Loucy (cell line): ENCODE measurements at regions not wholly inside any gene's neighbourhood (a gene's known extent, or its start where the extent isn't known, plus 50 kb on each side); places are given as distances from the start of the nearest gene placed in this dataset.
"Not testable (repeated sequence)": the region's sequence is repeated elsewhere in the genome, so short reads cannot be mapped to it uniquely, and the experiment has no call there.

Experiments
- H2AFZ ChIP-seq: fragments of 200-600 bp; sonication (generic); 2 replicates; pipeline ENCODE4 v1.6.0; 2016; ENCODE audit warnings: antibody characterized with exemption, mild to moderate bottlenecking, low read length, moderate library complexity
- H3F3A ChIP-seq: fragments of 200-600 bp; 2 replicates; pipeline ENCODE4 v1.6.0; 2016; ENCODE audit warnings: antibody characterized with exemption, low read depth, mild to moderate bottlenecking
- H3K27me3 ChIP-seq: fragments of 200-600 bp; sonication (generic); 2 replicates; pipeline ENCODE4 v1.6.1; 2014; ENCODE audit warnings: low read length, mild to moderate bottlenecking; ENCODE audit not compliant: insufficient read depth, poor library complexity, severe bottlenecking
- H3K36me3 ChIP-seq: fragments of 200-600 bp; sonication (generic); 2 replicates; pipeline ENCODE4 v1.6.1; 2016; ENCODE audit warnings: low read length; ENCODE audit not compliant: insufficient read depth
- H3K4me1 ChIP-seq: fragments of 200-600 bp; sonication (generic); 2 replicates; pipeline ENCODE4 v1.5.1; 2014; ENCODE audit warnings: low read length, mild to moderate bottlenecking; ENCODE audit not compliant: insufficient read depth, poor library complexity, severe bottlenecking
- H3K4me2 ChIP-seq: fragments of 200-600 bp; sonication (generic); 2 replicates; pipeline ENCODE4 v1.6.0; 2014; ENCODE audit warnings: antibody characterized with exemption, low read length, low read depth, mild to moderate bottlenecking; ENCODE audit not compliant: poor library complexity, severe bottlenecking
- H3K4me3 ChIP-seq: fragments of 200-600 bp; sonication (generic); 2 replicates; pipeline ENCODE4 v1.5.1; 2014; ENCODE audit warnings: low read length, mild to moderate bottlenecking, mixed read lengths; ENCODE audit not compliant: poor library complexity, severe bottlenecking
- H3K79me2 ChIP-seq: fragments of 200-600 bp; sonication (generic); 2 replicates; pipeline ENCODE4 v1.6.1; 2014; ENCODE audit warnings: low read length; ENCODE audit not compliant: insufficient read depth
- H3K9ac ChIP-seq: fragments of 200-600 bp; sonication (generic); 2 replicates; pipeline ENCODE4 v1.6.0; 2014; ENCODE audit warnings: mild to moderate bottlenecking, low read depth, low read length, moderate library complexity; ENCODE audit not compliant: poor library complexity, severe bottlenecking
- H3K9me2 ChIP-seq: fragments of 200-600 bp; sonication (generic); replicated peaks from 2 replicates; pipeline ENCODE4 v1.6.1; 2016; ENCODE audit warnings: low read depth, low read length, mixed read lengths
- H3K9me3 ChIP-seq: fragments of 200-600 bp; sonication (generic); 2 replicates; pipeline ENCODE4 v1.6.1; 2014; ENCODE audit warnings: mild to moderate bottlenecking, antibody characterized with exemption, low read length, low read depth; ENCODE audit not compliant: insufficient read depth
- H4K20me1 ChIP-seq: fragments of 200-600 bp; sonication (generic); 2 replicates; pipeline ENCODE4 v1.6.0; 2014; ENCODE audit warnings: antibody characterized with exemption, low read length, mild to moderate bottlenecking; ENCODE audit not compliant: insufficient read depth, poor library complexity, severe bottlenecking
- CTCF ChIP-seq: fragments of 200-600 bp; sonication (generic); conservative IDR thresholded peaks from 2 replicates; pipeline ENCODE4 v1.5.1; 2014; ENCODE audit warnings: mild to moderate bottlenecking, antibody characterized with exemption, low read length
- EZH2phosphoT487 ChIP-seq: fragments of 200-600 bp; IDR thresholded peaks from 2 replicates; pipeline ENCODE4 v1.6.1; 2018; ENCODE audit warnings: antibody characterized with exemption, mild to moderate bottlenecking, moderate library complexity, borderline replicate concordance

GRCh38 chr2:39881494-39881893 is 102.4 kb upstream of the THUMPD2 start:
- H3K9me3 ChIP-seq, result no peaks in the 10 kb centered on the region
- TF ChIP-seq EZH2phosphoT487 (no peak), CTCF (no peak)
- no peaks in the 10 kb centered on the region for H3K4me1 ChIP-seq
- no peaks in the 10 kb centered on the region for H4K20me1 ChIP-seq
- H3K27me3 ChIP-seq, result no peaks in the 10 kb centered on the region
- no peak overlapping the region for H3K4me2 ChIP-seq
- no peaks in the 10 kb centered on the region for H3K9me2 ChIP-seq
- H3K36me3 ChIP-seq, result no peaks in the 10 kb centered on the region
- H3K79me2 ChIP-seq, result no peaks in the 10 kb centered on the region
- no peak overlapping the region for H3K9ac ChIP-seq
- H2AFZ ChIP-seq, result no peak overlapping the region
- no peak overlapping the region for H3K4me3 ChIP-seq
- H3F3A ChIP-seq, result no peaks in the 10 kb centered on the region

GRCh38 chr2:39879001-39879400 is 99.9 kb upstream of the THUMPD2 start:
- not testable (repeated sequence) for H4K20me1 ChIP-seq, H3K9me2 ChIP-seq, H3K4me3 ChIP-seq, H3K36me3 ChIP-seq, H3F3A ChIP-seq, H3K79me2 ChIP-seq, H3K4me1 ChIP-seq, H2AFZ ChIP-seq, H3K4me2 ChIP-seq, H3K9ac ChIP-seq, H3K9me3 ChIP-seq, H3K27me3 ChIP-seq

- no peak overlapping the region for H2AFZ ChIP-seq
- H3K27me3 ChIP-seq, result no peaks in the 10 kb centered on the region
- H3K79me2 ChIP-seq, result no peaks in the 10 kb centered on the region
- no peak overlapping the region for H3K4me2 ChIP-seq
- TF ChIP-seq EZH2phosphoT487, result no peak
- no peak for TF ChIP-seq CTCF
- H3F3A ChIP-seq, result no peaks in the 10 kb centered on the region
- H4K20me1 ChIP-seq, result no peaks in the 10 kb centered on the region
- no peaks in the 10 kb centered on the region for H3K36me3 ChIP-seq
- no peak overlapping the region for H3K9ac ChIP-seq
- H3K4me1 ChIP-seq, result peaks cover 14% of the 10 kb centered on the region
- H3K9me3 ChIP-seq, result no peaks in the 10 kb centered on the region
- no peak overlapping the region for H3K4me3 ChIP-seq
- H3K9me2 ChIP-seq, result no peaks in the 10 kb centered on the region
Observed at GRCh38 chr2:39875914-39876267, 96.8 kb upstream of the THUMPD2 start.

GRCh38 chr2:39875182-39875913 is 96.3 kb upstream of the THUMPD2 start:
- no peak overlapping the region for H3K4me2 ChIP-seq
- H3K4me1 ChIP-seq, result peaks cover 20% of the 10 kb centered on the region
- H3K9ac ChIP-seq, result no peak overlapping the region

More at GRCh38 chr2:39875182-39875913, 96.3 kb upstream of the THUMPD2 start:
- Histone ChIP-seq H4K20me1 (no peaks in the 10 kb centered on the region), H3K9me2 (no peaks in the 10 kb centered on the region), H3K36me3 (no peaks in the 10 kb centered on the region), H3K4me3 (no peak overlapping the region), H3K9me3 (no peaks in the 10 kb centered on the region), H2AFZ (no peak overlapping the region), H3K27me3 (no peaks in the 10 kb centered on the region), H3F3A (no peaks in the 10 kb centered on the region), H3K79me2 (no peaks in the 10 kb centered on the region)
- no peak for TF ChIP-seq EZH2phosphoT487
- TF ChIP-seq CTCF, result no peak
